ENCODE measurements at regions not wholly inside any gene's neighbourhood (a gene's known extent, or its start where the extent isn't known, plus 50 kb on each side); places are given as distances from the start of the nearest gene placed in this dataset.
"Not testable (repeated sequence)": the region's sequence is repeated elsewhere in the genome, so short reads cannot be mapped to it uniquely, and the experiment has no call there.

DNA sequence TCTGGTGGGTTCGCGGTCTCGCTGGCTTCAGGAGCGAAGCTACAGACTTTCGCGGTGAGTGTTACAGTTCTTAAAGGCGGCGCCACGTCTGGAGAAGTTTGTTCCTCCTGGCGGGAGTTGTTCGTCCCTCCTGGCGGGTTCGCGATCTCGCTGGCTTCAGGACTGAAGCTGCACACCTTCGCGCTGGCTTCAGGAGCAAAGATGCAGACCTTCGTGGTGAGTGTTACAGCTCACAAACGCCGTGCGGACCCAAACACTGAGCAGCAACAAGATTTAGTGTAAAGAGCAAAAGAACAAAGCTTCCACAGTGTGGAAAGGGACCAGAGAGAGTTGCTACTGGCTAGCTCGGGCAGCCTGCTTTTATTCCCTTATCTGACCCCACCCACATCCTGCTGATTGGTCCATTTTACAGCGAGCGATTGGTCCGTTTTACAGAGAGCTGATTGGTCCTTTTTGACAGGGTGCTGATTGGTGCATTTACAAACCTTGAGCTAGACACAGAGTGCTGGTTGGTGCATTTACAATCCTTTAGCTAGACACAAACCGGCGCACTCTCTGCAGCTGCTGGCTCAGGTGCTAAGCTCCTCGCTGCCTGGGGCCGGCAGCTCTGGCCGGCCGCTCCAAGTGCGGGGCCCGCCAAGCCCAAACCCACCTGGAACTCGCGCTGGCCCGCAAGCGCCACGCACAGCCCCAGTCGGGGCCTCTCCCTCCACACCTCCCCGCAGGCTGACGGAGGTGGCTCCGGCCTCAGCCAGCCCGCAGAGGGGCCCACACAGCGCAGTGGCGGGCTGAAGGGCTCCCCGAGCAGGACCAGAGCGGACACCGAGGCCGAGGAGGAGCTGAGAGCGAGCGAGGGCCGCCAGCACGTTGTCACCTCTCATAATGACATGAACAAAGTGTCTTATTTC, 172.8 kb upstream of the KCTD3 start:
- no peak overlapping the region for H3K4me3 ChIP-seq
- no peak for DNase-seq
- no peaks in the 10 kb centered on the region for H3K9me3 ChIP-seq
- no peaks in the 10 kb centered on the region for H3K27me3 ChIP-seq
- no peaks in the 10 kb centered on the region for H3K36me3 ChIP-seq

DNA sequence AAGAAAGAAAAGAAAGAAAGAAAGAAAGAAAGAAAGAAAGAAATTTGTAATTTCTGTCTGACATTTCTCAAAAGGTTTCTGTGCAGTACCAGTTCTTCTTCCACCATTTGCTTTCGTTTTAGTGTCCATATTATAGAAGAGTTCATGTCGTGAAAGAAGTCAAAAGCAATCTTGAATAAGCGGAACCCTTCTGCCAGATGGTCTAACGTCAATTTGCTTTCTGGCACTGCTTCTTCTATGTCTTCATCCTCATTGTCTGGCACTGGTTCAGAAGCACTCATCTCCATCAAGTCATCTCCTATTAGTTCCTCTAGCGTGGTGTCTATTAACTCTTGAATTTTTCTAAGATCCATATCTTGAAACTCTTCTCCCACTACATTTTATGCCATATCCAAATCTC, 170.0 kb upstream of the KCTD3 start:
- H3K4me3 ChIP-seq: no peak overlapping the region
- H3K36me3 ChIP-seq: no peaks in the 10 kb centered on the region
- H3K9me3 ChIP-seq: no peaks in the 10 kb centered on the region
- DNase-seq: no peak
- H3K27me3 ChIP-seq: no peaks in the 10 kb centered on the region

DNA sequence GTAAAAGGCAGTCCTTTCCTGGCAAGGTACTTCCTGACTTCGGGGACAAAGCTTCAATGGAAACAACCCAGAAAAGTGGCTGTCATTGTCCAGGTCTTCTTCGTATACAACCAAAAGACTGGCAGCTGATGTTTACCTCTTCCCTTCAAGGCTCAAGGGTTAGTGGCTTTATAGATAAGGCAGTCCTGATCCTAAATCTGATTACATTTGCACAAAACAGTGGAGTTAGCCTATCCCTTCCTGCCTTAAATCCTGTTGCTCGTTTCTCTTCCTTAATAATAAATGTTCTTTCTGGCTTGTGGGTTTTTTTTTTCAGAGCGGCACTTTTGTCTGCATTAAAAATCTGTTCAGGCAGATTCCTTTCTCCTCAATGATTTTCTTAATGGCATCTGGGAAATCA, 169.3 kb upstream of the KCTD3 start:
- Histone ChIP-seq H3K36me3 (no peaks in the 10 kb centered on the region), H3K9me3 (no peaks in the 10 kb centered on the region), H3K4me3 (no peak overlapping the region), H3K27me3 (no peaks in the 10 kb centered on the region)
- no peak for DNase-seq

DNA sequence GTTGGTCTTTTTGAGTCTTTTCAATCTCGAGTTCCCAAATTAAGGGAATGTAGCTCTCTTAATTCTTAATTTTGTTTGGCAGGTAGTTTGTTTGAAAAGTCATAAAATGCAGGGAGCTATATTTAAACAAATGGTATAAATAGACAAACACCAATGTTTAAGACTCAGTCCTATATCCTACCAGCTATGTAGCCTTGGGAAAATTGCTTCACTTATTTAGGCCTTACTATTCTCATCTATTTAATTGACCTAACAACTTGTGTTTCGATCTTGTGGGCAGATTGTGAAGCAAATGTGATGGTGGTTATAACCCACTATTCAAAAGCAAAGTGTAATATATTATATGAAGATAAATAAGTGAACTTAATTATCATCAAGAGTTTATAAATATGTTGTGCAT, 167.3 kb upstream of the KCTD3 start:
- no peak for DNase-seq
- Histone ChIP-seq H3K27me3 (no peaks in the 10 kb centered on the region), H3K9me3 (no peaks in the 10 kb centered on the region), H3K4me3 (no peak overlapping the region), H3K36me3 (no peaks in the 10 kb centered on the region)

DNA sequence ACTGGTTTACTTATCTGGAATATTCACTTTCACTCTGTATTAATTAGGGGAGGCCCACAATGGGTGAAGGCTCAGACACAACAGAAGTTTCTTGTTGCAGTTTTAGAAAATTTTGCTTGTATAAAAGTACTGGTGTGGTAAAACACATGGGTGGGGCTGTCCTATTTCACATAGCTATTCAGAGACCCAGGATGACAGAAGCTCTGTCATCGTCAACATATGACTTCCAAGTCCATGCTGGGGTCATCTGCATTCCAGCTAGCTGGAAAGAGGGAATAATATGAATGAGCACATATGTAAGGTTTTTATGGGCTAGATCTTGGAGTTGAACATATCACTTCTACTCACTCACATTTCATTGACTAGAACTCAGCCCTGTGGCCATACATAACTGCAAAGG, 166.4 kb upstream of the KCTD3 start:
- no peak for DNase-seq
- Histone ChIP-seq H3K4me3 (no peak overlapping the region), H3K27me3 (no peaks in the 10 kb centered on the region), H3K9me3 (no peaks in the 10 kb centered on the region), H3K36me3 (no peaks in the 10 kb centered on the region)

DNA sequence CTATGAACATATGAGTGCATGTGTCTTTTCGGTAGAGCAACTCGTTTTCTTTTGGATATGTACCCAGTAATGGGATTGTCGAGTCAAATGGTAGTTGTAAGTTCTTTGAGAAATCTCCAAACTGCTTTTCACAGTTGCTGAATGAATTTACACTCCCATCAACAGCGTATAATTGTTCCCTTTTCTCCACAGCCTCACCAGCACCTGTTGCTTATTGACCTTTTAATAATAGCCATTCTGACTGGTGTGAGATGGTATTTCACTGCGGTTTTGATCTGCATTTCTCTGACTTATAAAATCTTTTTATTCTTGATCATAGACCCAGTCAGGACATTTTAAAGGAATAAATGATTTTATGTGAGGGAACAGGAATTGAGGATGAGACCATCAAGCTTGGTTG, 165.0 kb upstream of the KCTD3 start:
- H3K27me3 ChIP-seq: no peaks in the 10 kb centered on the region
- H3K9me3 ChIP-seq: no peaks in the 10 kb centered on the region
- no peak overlapping the region for H3K4me3 ChIP-seq
- no peak for DNase-seq
- no peaks in the 10 kb centered on the region for H3K36me3 ChIP-seq

DNA sequence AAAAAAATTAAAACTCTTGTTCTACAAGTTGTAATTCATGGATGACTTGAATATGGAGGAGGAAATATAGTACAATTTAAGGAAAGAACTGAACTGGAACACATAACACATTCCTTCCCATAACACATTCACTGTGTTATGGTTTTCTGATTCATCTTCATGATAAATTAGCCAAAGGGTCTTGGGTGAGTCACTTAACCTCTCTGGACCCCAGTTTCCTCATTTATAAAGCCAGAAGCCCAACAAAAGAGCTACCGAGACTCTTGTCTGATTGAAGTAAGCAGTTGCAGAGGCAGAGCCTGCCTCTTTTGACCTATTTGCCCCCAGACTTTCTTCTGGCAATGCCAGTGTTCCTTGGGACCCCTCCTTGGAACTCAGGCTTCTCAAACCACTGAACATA, 161.9 kb upstream of the KCTD3 start:
- no peaks in the 10 kb centered on the region for H3K27me3 ChIP-seq
- no peaks in the 10 kb centered on the region for H3K36me3 ChIP-seq
- DNase-seq: no peak
- H3K4me3 ChIP-seq: no peak overlapping the region
- H3K9me3 ChIP-seq: no peaks in the 10 kb centered on the region

DNA sequence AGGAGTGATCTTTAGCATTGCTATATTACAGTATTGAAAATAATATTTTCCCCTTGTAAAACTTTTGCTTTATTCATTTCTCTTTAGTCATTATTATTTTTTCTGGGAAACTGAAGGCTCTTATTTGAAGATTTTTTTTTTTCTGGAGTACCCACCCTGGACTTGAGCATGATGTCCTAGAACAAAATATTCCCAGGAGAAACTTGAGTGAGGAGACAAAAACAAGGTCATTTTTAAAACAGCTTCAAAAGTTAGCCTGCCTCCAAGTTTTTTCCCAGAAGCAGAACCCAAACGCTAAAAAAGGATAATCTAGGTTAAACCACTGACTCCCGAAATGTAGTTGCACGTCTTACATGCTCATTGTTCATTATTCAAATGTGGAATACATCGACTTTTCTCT, 160.2 kb upstream of the KCTD3 start:
- H3K27me3 ChIP-seq: no peaks in the 10 kb centered on the region
- H3K4me3 ChIP-seq: no peak overlapping the region
- no peaks in the 10 kb centered on the region for H3K36me3 ChIP-seq
- H3K9me3 ChIP-seq: no peaks in the 10 kb centered on the region
- no peak for DNase-seq

DNA sequence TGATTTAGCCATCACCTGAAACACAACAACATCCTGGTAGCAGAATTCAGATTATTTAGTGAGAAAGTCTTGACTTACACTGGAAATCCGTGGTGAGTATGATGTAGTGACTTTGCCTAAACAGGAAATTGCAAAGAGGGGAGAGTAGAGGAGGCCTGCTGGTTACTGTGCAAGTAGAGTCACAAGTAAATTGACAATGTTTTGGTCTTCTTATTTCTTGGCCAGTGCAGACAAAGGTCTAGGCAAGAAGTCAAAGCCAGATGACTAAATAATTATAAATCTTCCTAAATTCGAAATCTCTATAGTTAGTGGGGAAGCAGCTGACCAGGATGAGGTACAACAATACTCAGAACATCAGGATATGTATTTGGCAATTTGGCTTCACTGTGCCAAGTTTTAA, 159.5 kb upstream of the KCTD3 start:
- H3K9me3 ChIP-seq: no peaks in the 10 kb centered on the region
- no peaks in the 10 kb centered on the region for H3K27me3 ChIP-seq
- no peak for DNase-seq
- no peak overlapping the region for H3K4me3 ChIP-seq
- no peaks in the 10 kb centered on the region for H3K36me3 ChIP-seq

DNA sequence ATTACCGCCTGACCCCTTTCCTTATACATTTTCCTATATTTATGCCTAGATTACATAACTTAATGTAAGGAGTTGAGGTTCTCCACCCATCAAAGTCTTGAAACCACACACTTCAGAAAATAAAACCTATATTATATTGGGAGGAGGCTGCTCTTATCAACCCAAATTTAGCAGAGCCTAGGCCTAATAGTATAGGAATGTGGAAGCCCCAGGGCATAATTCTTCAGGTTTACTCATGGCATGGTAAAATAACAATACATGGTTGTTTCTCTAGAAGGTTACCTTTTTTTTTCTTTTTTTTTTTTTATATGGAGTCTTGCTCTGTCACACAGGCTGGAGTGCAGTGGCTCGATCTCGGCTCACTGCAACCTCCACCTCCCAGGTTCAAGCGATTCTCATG, 157.6 kb upstream of the KCTD3 start:
- not testable (repeated sequence) for H3K36me3 ChIP-seq, H3K27me3 ChIP-seq, H3K4me3 ChIP-seq, DNase-seq, H3K9me3 ChIP-seq

DNA sequence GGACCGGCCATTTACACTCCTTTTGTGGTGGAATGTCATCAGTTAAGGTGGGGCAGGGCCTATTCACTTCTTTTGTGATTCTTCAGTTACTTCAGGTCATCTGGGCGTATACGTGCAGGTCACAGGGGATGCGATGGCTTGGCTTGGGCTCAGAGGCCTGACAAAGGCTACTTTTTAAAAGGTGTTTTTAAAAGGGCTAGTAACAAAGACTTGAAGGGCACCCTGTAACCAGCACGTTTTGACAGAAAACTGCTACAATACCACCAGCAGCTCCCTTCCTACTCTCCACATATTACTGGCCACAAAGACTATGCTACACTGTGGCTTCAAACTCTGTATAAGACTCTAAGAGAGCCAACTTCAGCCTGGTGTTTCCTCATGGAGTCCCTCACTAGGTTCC, 151.6 kb upstream of the KCTD3 start:
- not testable (repeated sequence) for H3K36me3 ChIP-seq, H3K9me3 ChIP-seq, DNase-seq, H3K4me3 ChIP-seq, H3K27me3 ChIP-seq

DNA sequence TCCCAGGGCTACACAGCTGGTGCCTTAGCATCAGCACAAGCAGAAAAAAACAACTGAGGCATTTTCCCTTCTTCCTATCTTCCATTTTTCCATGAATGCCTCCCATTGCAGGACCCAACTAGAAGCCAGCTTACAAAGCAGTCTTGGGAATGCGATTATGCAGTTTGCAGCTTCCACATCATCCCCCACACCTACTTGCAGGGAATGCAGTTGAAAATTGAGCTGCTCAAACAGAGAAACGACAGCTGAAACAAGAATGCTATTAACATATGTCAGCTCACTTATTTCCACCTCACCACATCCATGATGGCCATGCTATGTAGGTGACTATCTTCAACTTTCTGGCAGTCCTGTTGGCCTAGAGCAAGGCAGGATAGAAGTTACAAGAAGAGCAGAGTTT, 150.6 kb upstream of the KCTD3 start:
- DNase-seq: no peak
- Histone ChIP-seq H3K9me3 (no peaks in the 10 kb centered on the region), H3K4me3 (no peak overlapping the region), H3K36me3 (no peaks in the 10 kb centered on the region), H3K27me3 (no peaks in the 10 kb centered on the region)

DNA sequence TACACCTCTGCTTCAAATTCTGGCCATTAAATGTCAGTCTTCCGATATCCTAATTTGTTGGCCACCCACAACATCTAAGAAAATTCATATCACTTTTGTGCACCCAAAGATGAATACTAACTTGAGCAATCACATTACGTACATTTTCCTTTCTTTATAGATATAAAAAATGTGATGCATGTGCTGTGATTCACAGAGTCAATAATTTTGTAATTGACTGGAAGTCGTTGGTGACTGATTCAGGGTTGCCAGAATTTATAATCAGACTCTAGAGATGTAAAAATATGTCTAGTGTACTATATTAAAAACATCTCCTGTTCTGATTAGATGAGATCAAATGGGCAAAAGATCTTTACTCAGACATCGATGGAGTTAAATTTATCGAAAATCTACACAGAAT, 150.0 kb upstream of the KCTD3 start:
- no peaks in the 10 kb centered on the region for H3K36me3 ChIP-seq
- H3K4me3 ChIP-seq: no peak overlapping the region
- H3K9me3 ChIP-seq: no peaks in the 10 kb centered on the region
- H3K27me3 ChIP-seq: no peaks in the 10 kb centered on the region
- no peak for DNase-seq

DNA sequence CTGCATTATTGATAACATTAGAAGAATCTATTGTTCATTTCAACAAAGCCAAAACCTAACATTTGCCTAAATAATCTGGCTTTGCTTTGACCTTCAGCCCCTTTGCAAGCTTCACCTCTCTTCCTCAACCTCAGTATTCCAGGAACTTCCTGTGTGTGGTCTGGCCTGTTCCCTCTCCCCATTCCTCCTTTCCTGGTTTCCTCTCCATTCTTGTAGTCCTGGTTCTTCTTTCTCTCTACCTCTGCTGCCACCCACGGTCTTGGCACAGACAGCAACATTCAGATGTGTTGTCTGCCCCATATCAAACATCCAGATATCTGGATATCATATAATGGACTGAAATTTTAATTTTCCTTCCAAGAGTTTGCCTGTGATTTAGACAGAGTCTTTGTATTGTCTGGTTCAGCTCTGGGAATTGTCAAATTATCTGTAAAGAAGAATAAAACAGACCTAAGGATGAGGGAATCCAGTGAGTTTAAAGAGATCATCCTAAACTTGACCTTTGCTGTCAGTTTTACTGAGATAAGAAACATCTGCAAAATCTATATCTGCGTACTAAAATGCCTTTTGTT, 148.1 kb upstream of the KCTD3 start:
- Histone ChIP-seq H3K27me3 (no peaks in the 10 kb centered on the region), H3K9me3 (no peaks in the 10 kb centered on the region), H3K4me3 (no peak overlapping the region), H3K36me3 (no peaks in the 10 kb centered on the region)
- DNase-seq: no peak

DNA sequence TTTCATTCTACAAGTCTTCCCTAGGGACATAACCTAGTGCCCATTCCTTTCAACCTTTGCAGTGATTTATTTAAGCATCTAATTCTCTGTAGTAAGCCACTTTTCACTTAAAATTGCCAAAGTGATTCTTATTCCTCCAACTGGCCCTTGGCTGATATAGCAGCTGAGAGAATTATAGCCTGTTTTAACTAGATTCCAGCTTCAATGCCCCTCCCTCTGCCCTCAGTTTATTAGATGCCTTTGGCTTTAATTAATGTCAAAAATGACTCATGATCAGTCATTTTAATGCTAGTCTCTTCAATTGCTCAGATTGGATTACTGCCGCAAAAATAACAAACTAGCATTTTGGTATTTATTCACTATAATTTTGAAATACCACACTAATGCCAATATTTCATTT, 145.4 kb upstream of the KCTD3 start:
- no peak for DNase-seq

DNA sequence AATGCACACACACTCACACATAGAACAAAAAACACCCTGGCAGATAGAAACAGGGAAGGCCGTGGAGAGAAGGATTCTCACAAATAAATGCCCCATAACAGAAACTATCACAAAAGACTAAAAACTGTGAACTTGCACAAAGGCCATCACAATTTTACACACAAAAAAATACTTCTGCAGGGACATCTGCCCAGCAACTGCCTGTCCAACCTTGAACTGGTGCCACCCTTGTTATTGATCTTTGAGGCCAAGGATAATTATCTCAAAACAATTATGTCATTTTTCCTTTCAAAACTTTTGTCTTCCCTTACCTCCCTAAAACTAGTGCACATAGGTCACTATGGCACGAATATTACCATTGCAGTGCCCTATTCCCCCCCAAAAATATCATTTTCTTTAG, 143.8 kb upstream of the KCTD3 start:
- Histone ChIP-seq H3K9me3 (no peaks in the 10 kb centered on the region), H3K4me3 (no peak overlapping the region), H3K36me3 (no peaks in the 10 kb centered on the region), H3K27me3 (no peaks in the 10 kb centered on the region)
- DNase-seq: no peak

More for the DNA sequence above, 145.4 kb upstream of the KCTD3 start:
- Histone ChIP-seq H3K27me3 (no peaks in the 10 kb centered on the region), H3K36me3 (no peaks in the 10 kb centered on the region), H3K9me3 (no peaks in the 10 kb centered on the region), H3K4me3 (no peak overlapping the region)

DNA sequence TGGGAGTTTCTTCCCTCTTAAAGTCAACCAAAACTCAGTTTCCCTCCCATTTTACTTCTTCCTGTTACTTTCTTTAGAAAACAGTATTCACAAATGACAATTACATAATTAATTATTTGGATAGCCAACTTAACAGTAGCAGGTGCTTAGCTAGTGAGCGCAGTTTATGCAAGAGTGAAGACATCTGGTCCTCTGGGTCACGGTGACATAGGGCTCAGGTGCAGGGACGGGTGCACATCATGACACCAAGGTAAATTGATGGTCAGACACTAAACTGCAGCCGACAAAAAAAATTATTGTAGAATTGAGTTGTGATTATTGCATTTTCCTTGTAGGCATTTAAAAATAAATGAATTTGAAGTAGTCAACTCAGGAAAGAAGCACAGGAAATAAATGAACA, 142.0 kb upstream of the KCTD3 start:
- DNase-seq: no peak
- H3K4me3 ChIP-seq: no peak overlapping the region
- no peaks in the 10 kb centered on the region for H3K27me3 ChIP-seq
- no peaks in the 10 kb centered on the region for H3K36me3 ChIP-seq
- H3K9me3 ChIP-seq: no peaks in the 10 kb centered on the region

DNA sequence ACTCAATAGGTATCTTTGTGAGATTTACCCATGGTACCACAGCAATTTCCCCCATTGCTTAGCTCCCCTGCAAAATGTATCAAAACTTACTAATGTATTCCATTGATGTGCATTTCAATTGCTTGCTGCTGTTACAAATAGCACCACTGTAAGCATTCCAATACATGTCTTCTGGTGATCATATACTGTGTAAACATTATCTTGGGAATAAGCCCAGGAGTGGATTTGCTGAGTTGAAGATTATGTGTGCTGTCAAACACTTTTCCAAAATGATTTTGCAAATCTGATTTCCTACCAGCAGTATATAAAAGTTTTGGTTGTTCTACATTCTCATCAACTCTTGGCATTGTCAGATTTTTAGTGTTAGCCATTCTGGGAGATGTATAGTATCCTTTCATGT, 141.0 kb upstream of the KCTD3 start:
- DNase-seq: no peak
- Histone ChIP-seq H3K9me3 (no peaks in the 10 kb centered on the region), H3K27me3 (no peaks in the 10 kb centered on the region), H3K4me3 (no peak overlapping the region), H3K36me3 (no peaks in the 10 kb centered on the region)
